SIG-M5 treated with dmso at 0.1 percent for 504 hours (cell line): ENCODE measurements at regions not wholly inside any gene's neighbourhood (a gene's known extent, or its start where the extent isn't known, plus 50 kb on each side); places are given as distances from the start of the nearest gene placed in this dataset.

Experiments
- DNase-seq: peaks from one replicate; lab custom pipeline; 2025; ENCODE audit not compliant: unreplicated experiment; lab: John Stamatoyannopoulos, UW

DNA sequence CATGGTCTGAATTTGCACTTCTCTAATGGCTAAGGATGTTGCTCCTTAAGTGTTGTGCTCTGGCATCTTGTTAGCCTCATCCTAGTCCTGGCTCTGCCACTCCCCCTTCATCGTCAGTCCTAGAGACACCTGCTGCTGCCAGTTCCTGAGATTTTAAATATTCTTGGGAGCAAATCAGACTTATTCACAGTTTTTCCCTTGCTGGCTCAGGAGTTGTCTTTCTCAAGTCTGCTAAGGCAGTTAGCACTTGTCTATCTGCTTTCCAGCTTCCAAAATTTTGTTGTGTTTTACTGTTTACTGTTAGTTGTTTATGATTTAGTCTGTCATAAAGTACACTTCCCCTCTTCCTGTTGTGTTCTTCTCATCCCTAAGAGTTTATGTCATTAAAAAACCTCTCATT is 201.0 kb downstream of the KIF26A start:
- DNase-seq, result no peak

GRCh38 chr14:104339829-104340228 is 201.4 kb downstream of the KIF26A start:
- no peak for DNase-seq

DNA sequence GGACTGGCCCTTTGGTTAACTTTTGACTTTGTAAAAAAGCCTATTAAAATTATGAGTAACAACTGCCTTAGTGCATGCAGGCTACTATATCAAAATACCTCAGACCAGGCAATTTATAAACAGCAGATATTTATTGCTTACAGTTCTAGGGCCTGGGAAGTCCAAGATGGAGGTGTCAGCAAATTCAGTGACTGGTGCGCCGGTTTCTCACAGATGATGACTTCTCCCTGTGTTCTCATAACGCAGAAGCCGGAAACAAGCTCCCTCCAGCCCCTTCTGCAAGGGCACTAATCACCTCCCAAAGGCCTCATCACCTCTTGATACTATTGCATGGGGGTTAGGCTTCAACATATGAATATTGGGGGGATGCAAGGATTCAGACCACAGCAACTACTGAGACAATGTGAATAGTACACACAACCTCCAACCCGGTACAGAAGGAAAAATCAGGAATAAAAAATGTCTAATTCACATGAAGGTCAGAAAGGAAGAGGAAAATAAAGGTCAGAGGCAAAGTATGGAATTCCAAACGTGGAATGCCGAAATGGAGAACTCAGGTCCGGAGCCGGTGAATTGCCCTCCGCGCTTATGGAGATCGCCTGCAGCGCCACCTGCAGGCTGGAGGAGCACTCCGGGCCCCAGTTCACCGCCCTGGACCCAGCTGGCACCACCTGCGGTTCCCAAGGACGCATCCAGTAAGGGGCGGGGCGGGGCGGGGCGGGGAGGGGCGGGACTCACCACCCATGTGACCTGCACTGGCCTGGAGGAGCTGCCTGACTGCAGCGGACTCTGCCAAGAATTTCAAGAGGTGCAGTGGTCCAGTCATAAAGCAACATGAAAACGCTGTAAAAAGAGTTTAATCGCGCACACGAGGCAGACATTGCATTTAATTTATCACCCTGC is 203.4 kb downstream of the KIF26A start:
- DNase-seq, result peak; percentile 44

DNA sequence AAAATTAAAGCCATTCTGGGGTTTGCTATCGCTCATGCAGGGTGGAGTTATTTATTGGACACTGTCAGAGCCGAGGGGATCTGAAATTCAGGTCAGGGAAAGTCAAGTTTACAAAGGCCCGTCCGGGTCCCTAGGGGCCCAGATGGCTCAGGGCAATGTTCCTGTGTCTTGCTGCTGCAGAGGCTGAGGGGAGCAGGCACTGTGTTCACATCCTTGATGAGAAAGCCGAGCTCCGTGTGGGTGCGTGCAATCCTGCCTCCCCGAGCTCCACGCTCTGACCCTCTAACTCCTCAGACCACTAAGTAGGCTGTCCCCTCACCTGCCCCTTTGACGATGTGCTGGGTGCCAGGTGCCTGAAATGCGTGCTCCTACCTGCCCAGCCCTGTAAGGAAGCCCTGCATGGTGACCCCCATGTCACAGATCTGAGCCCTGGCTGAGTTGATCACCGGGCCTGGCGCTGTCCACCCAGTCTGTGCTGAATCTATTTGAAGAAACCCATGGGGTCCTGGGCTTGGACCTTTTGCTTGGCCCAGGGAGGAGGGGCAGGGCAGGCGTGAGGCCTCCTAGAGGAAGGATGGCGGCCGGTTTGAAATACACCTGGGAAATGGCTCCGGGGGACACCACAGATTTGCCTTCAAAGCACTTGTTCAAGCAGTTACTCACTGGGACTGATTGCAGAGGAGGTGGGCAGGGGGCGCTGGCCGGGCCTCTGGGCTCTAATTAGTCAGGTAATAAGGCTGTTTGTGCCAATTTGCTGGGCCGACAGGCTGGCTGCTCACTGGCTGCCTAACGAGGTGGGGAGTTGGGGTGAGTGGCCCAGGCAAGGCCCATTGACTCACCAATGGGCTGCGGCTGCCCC is 204.3 kb downstream of the KIF26A start:
- DNase-seq, result no peak

- DNase-seq, result no peak
Measured at GRCh38 chr14:104343294-104343625, 204.9 kb downstream of the KIF26A start.

DNA sequence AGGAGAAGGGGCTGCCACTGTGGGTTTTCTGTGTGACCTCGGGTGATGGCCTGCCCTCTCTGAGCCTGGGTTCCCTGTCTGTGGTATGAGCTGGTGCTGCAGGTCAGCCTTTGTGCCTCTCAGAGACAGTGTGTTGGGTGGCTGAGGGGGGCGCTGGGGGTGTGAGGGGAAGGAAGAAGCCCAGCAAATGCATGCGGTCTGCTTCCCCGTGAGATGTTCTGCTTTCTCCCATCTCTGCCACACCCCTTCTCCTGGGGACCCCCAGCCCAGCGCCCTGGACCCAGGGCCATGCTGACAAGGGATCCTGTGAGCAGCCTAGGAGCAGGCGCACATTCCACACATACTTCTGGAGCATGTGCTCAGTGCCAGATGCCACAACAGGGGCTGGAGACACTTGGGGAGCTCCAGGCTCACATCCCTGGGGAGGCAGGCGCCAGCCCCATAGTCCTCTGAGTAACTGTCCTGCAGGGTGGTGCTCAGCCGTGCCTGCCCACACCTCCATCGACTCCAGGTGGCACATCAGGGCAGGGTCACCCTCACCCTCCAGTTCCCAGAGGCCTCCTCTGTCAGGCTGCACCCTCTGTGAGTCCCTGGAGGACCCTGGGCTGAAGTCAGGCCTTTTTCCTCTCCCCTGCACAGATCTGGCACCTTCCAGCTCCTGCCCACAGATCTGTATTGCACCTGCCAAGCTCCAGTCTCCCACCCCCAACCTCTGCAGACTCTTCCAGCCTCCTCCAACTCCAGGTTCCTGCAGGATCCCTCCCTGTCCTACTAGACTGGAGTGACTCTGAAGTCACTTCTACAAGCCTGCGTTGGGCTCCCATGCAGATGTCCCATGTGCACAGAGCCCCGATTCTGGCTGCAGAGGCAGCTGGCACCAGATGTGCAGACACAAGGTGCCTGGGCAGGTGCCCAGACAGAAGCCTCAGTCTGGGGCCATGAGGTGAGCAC is 205.6 kb downstream of the KIF26A start:
- no peak for DNase-seq

- peak; percentile 1 for DNase-seq
Measured at GRCh38 chr14:104344818-104345620, 206.6 kb downstream of the KIF26A start.

DNA sequence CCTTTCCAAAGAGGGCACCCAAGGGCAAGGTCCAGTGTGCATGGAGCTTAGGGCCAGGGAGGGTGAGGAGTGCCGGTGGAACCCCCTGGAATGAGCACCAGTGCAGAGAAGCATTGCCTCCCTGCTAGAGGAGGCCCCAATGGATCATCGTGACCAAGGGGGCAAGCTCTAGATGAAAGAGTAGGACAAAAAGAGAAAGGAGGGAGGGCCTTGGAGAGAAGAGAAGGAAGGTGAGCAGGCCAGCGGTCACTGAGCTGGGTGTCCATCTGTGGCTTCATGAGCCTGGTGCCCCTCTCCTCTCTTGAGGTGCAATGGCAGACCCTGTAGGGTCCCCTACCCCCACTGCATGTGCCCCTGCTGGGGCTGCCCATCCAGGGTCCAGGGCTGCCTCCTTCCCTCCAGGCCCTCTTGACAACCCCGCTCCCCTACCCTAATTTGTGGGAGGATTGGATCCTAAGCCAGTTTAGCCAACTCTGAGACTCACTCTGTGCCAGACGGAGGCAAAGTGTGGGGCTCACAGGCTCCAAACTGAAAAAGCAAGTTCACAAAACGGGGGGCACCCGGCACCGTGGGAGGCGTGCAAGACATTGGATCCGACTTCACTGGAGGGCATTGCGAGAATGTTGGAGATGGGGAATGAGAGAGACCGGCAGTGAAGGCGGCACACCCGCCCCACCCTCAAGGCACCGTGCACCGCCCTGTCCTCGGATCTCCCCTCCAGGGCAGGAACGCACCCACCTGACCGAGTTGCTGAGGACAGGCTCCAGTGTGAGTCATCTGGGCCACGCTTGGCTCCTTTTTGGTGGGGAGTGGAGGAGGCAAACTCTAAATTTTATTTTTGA is 207.5 kb downstream of the KIF26A start:
- DNase-seq, result no peak

DNA sequence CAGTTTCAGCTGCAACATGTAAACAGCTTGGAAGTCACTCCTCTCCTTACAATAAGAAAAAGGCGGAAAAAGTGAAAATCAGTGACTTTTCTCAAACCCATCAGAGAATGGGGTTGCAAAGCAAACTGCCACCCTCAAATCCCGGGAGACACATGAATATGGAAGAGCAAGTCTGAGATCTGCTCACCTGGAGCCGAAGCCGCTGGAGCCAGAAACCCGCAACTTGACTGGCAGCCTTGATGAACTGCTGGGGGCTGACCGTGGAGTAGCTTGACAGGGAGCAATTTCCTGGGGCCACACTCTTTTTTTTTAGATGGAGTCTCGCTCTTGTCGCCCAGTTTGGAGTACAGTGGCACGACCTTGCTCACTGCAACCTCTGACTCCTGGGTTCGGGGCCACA is 208.2 kb downstream of the KIF26A start:
- no peak for DNase-seq

- DNase-seq, result no peak
Measured at GRCh38 chr14:104348741-104349140, 210.4 kb downstream of the KIF26A start.

DNA sequence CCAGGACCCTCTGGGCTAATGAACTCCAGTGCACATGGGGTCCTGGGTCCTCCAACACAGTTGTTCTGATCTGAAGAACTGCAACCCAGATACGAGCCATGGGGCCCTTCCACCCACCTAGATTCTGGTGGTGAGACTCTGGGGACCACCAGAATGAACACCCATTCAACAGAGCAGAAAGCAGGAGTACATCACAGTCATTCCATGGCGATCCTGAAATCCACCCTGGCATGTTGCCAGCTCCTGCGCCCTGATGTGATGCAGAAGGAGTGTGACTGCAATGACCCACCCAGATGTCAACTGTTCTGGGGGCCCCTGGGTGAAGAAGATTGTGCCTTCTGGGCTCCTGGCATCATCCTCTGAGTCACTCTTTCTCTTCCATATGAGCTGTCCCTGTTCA is 211.6 kb downstream of the KIF26A start:
- DNase-seq, result no peak

- DNase-seq, result no peak
Measured at GRCh38 chr14:104350463-104351185, 212.2 kb downstream of the KIF26A start.

DNA sequence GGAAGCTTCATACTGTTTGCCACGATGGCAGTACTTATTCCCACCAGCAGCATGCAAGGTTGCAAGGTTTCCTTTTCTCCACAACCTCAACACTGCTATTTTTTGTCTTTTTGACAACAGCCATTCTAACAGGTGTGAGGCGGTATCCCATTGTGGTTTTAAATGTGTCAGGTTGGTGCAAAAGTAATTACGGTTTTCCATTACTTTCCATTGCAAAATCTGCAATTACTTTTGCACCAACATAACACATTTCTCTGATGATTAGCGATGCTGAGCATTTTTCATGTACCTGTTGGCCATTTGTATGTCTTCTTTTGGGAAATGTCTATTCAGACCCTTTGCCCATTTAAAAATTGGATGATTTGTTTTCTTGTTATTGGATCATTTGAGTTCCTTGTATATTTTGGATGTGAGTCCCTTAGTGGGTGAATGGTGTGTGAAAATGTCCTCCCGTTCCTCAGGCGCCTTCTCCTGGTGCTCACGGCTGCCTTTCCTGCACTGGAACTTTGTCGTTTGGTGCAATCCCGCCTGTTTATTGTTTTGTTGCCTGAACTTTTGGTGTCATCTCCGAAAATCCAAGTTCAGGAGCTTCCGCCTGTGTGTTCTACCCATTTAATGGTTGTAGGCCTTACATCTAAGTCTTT is 213.6 kb downstream of the KIF26A start:
- DNase-seq, result no peak

- no peak for DNase-seq
Measured at GRCh38 chr14:104352493-104353220, 214.3 kb downstream of the KIF26A start.

DNA sequence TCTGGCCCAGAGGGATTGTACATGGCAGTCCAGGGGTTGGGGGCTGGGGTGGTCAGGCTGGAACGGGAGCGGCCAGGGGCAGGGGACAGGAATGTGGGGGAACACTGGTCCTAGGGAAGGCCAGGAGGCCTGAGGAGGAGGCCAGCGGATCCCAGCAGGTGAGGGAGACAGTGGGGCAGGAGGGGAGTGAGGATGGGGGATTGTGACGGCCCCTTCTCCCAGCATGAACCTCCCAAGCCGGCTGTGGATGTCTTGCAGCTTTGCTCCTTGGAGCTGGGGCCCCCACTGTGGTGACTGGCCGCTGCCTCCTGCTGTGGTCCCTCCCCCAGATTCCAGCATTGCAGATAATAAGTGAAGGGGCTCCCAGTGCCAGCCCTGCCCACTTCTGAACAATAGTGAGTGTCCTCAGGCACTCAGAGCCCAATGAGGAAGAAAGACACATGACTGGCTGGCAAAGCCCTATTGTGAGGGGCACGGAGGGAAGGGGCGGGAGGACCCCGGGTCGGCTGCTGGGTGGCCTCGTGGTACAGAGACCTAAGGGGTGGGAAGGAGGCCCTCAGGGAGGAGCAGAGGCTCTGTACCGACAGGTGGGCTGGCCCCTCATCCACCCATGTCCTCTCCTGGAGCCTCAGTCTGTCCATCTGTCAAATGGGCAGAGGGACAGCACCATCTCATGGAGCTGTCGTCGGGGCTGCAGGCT is 215.0 kb downstream of the KIF26A start:
- no peak for DNase-seq

DNA sequence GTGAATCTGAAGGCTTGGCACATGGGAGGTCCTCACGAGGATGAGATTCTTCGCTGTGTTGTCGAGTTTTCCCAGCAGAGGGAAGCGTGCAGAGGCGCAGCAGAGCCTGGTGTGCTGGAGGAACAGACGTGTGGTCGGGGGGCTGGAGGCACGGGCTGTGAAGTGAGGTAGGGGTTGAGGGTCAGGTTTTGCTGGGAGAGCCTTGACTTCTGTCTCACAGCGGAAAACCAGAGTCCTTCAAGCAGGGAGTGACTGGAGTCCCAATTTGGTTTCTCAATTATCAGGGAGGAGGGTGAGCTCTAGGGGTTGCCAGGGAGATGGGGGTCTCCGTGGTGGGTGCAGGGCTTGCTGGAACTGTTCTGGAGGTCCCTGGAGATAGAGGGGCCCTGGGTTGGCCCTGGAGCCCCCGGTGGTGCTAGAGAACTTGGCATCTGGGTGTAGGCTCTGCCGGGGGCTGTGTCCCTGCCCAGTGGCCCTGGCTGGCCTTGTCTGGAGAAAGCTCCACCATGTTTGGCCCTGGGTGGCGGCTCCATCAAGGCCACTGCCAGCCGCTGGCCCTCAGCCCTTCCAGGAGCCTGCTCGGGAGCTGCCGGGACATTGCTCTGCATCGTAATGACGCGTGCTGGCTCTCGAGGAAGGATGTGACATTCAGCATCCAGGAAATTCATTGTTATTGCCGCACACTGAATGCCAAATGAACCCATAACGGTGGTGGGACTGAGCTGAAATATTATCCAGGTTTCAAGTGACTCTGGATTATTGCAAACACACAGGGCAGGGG is 215.7 kb downstream of the KIF26A start:
- no peak for DNase-seq
